ENCODE measurements at regions not wholly inside any gene's neighbourhood (a gene's known extent, or its start where the extent isn't known, plus 50 kb on each side); places are given as distances from the start of the nearest gene placed in this dataset.
A peak's percentile ranks its signal among the peaks of the same experiment; 100 is the strongest.
"Not testable (repeated sequence)": the region's sequence is repeated elsewhere in the genome, so short reads cannot be mapped to it uniquely, and the experiment has no call there.

- DNase-seq (ENCODE audit: low read depth), result no peak
Measured at GRCh38 chr1:29599071-29599470, 362.7 kb downstream of the PTPRU start.

GRCh38 chr1:29597861-29598260 is 361.5 kb downstream of the PTPRU start:
- no peak for DNase-seq (ENCODE audit: low read depth)

- DNase-seq (ENCODE audit: low read depth), result no peak
Measured at GRCh38 chr1:29593601-29594382, 357.5 kb downstream of the PTPRU start.

- peak; percentile 40 for DNase-seq (ENCODE audit: low read depth)
Measured at GRCh38 chr1:29592731-29593130, 356.4 kb downstream of the PTPRU start.

- no peak for DNase-seq (ENCODE audit: low read depth)
Measured at GRCh38 chr1:29592261-29592615, 355.9 kb downstream of the PTPRU start.

- no peak for DNase-seq (ENCODE audit: low read depth)
Measured at GRCh38 chr1:29591601-29592260, 355.4 kb downstream of the PTPRU start.

GRCh38 chr1:29590583-29591565 is 354.6 kb downstream of the PTPRU start:
- DNase-seq (ENCODE audit: low read depth), result peak; percentile 99

GRCh38 chr1:29589716-29590115 is 353.4 kb downstream of the PTPRU start:
- DNase-seq (ENCODE audit: low read depth), result not testable (repeated sequence)

GRCh38 chr1:29586991-29587745 is 350.8 kb downstream of the PTPRU start:
- DNase-seq (ENCODE audit: low read depth), result peak; percentile 95

- no peak for DNase-seq (ENCODE audit: low read depth)
Measured at GRCh38 chr1:29586215-29586614, 349.9 kb downstream of the PTPRU start.

- no peak for DNase-seq (ENCODE audit: low read depth)
Measured at GRCh38 chr1:29585656-29586055, 349.3 kb downstream of the PTPRU start.

- DNase-seq (ENCODE audit: low read depth), result no peak
Measured at GRCh38 chr1:29585201-29585600, 348.9 kb downstream of the PTPRU start.

- peak; percentile 67 for DNase-seq (ENCODE audit: low read depth)
Measured at GRCh38 chr1:29584776-29585175, 348.5 kb downstream of the PTPRU start.

- no peak for DNase-seq (ENCODE audit: low read depth)
Measured at GRCh38 chr1:29584362-29584761, 348.0 kb downstream of the PTPRU start.

- no peak for DNase-seq (ENCODE audit: low read depth)
Measured at GRCh38 chr1:29583727-29584126, 347.4 kb downstream of the PTPRU start.

GRCh38 chr1:29581256-29581655 is 344.9 kb downstream of the PTPRU start:
- DNase-seq (ENCODE audit: low read depth), result peak; percentile 66

GRCh38 chr1:29579821-29580425 is 343.6 kb downstream of the PTPRU start:
- DNase-seq (ENCODE audit: low read depth), result peak; percentile 93

GRCh38 chr1:29577512-29577911 is 341.2 kb downstream of the PTPRU start:
- no peak for DNase-seq (ENCODE audit: low read depth)

GRCh38 chr1:29576510-29576909 is 340.2 kb downstream of the PTPRU start:
- no peak for DNase-seq (ENCODE audit: low read depth)

- DNase-seq (ENCODE audit: low read depth), result peak; percentile 55
Measured at GRCh38 chr1:29575826-29576225, 339.5 kb downstream of the PTPRU start.

- no peak for DNase-seq (ENCODE audit: low read depth)
Measured at GRCh38 chr1:29575277-29575676, 339.0 kb downstream of the PTPRU start.
